CD4-positive, alpha-beta T cell treated with Interferon gamma for 1 hour (primary cell): ENCODE measurements at regions not wholly inside any gene's neighbourhood (a gene's known extent, or its start where the extent isn't known, plus 50 kb on each side); places are given as distances from the start of the nearest gene placed in this dataset.
"Not testable (repeated sequence)": the region's sequence is repeated elsewhere in the genome, so short reads cannot be mapped to it uniquely, and the experiment has no call there.

Source experiments
- DNase-seq: peaks from one replicate; pipeline ENCODE4 v3.0.0-alpha.2; 2020

- DNase-seq, result no peak
These were observed 243.6 kb downstream of the TFAP2B start for GRCh38 chr6:51062166-51062722.

- no peak for DNase-seq
These were observed 259.3 kb downstream of the TFAP2B start for GRCh38 chr6:51077821-51078518.

GRCh38 chr6:51090343-51090742 lies 271.7 kb downstream of the TFAP2B start:
- DNase-seq, result no peak

GRCh38 chr6:51093871-51094270 lies 275.2 kb downstream of the TFAP2B start:
- no peak for DNase-seq

GRCh38 chr6:51094271-51094670 lies 275.6 kb downstream of the TFAP2B start:
- no peak for DNase-seq

GRCh38 chr6:51098246-51098645 lies 279.6 kb downstream of the TFAP2B start:
- no peak for DNase-seq

- DNase-seq, result no peak
These were observed 280.1 kb downstream of the TFAP2B start for GRCh38 chr6:51098791-51099190.

- DNase-seq, result no peak
These were observed 280.5 kb downstream of the TFAP2B start for GRCh38 chr6:51099201-51099600.

GRCh38 chr6:51105357-51105756 lies 286.7 kb downstream of the TFAP2B start:
- DNase-seq, result no peak

GRCh38 chr6:51107769-51108203 lies 289.1 kb downstream of the TFAP2B start:
- DNase-seq, result no peak

- no peak for DNase-seq
These were observed 290.0 kb downstream of the TFAP2B start for GRCh38 chr6:51108563-51109234.

GRCh38 chr6:51112731-51113130 lies 294.1 kb downstream of the TFAP2B start:
- DNase-seq, result no peak

GRCh38 chr6:51116723-51117122 lies 298.1 kb downstream of the TFAP2B start:
- DNase-seq, result no peak

- DNase-seq, result no peak
These were observed 300.1 kb downstream of the TFAP2B start for GRCh38 chr6:51118792-51119191.

GRCh38 chr6:51120016-51120415 lies 301.3 kb downstream of the TFAP2B start:
- no peak for DNase-seq

GRCh38 chr6:51121380-51121976 lies 302.8 kb downstream of the TFAP2B start:
- not testable (repeated sequence) for DNase-seq

- no peak for DNase-seq
These were observed 310.4 kb downstream of the TFAP2B start for GRCh38 chr6:51129043-51129442.

- no peak for DNase-seq
These were observed 319.1 kb downstream of the TFAP2B start for GRCh38 chr6:51137777-51138176.

- DNase-seq, result no peak
These were observed 321.3 kb downstream of the TFAP2B start for GRCh38 chr6:51139950-51140385.

GRCh38 chr6:51141080-51141479 lies 322.4 kb downstream of the TFAP2B start:
- DNase-seq, result no peak

- no peak for DNase-seq
These were observed 329.1 kb downstream of the TFAP2B start for GRCh38 chr6:51147756-51148155.

- no peak for DNase-seq
These were observed 333.9 kb downstream of the TFAP2B start for GRCh38 chr6:51152594-51152993.

GRCh38 chr6:51153109-51153508 lies 334.4 kb downstream of the TFAP2B start:
- DNase-seq, result no peak

GRCh38 chr6:51154925-51155324 lies 336.3 kb downstream of the TFAP2B start:
- DNase-seq, result not testable (repeated sequence)
